K562 (cell line): ENCODE measurements at regions not wholly inside any gene's neighbourhood (a gene's known extent, or its start where the extent isn't known, plus 50 kb on each side); places are given as distances from the start of the nearest gene placed in this dataset.

ENCODE experiments used
- ATAC-seq: fragments of 200-7000 bp; cut with Tn5 transposase; 3 replicates; pipeline ENCODE4 v1.9.1; 2020; ENCODE audit warnings: moderate library complexity
- BruUV-seq: library from RNA; stranded (reverse); fragments of 400-500 nt; replicated peaks from 2 replicates; lab custom pipeline; 2021; lab: Mats Ljungman, UMichigan
- CTCF ChIA-PET: fragments of 300-600 bp; formaldehyde crosslinking; extraction: SDS; loops from one replicate; lab custom pipeline; 2021; ENCODE audit warnings: low intra/inter-chr PET ratio; lab: Yijun Ruan, JAX
- POLR2A ChIA-PET: fragments of 300-600, 350-650 bp; sonication (Branson Sonifier 250); formaldehyde crosslinking; extraction: SDS; loops from one replicate; lab custom pipeline; 2021; ENCODE audit warnings: antibody characterized with exemption, inconsistent platforms; lab: Yijun Ruan, JAX
- DNase-seq, 4 experiments: peaks; one replicate each; pipeline versions ENCODE4 v3.0.0 to v3.0.0-alpha.2; 2011 to 2018; ENCODE audit warnings: low spot score in 3 of 4, mixed read lengths in 3 of 4; ENCODE audit errors: extremely low read depth in 1 of 4
- FAIRE-seq: peaks from 2 replicates; lab custom pipeline; 2011; peaks lifted over from hg19 to GRCh38; lab: Jason Lieb, UNC
- H2AFZ ChIP-seq: 2 replicates; pipeline ENCODE4 v1.6.0; 2011; ENCODE audit warnings: low read depth, low read length, control low read depth, inconsistent platforms
- H3K27ac ChIP-seq: fragments of 200-600 bp; 3 replicates; pipeline ENCODE4 v1.8.0; 2011; ENCODE audit warnings: low read depth, mild to moderate bottlenecking, control low read depth, inconsistent platforms, low read length, moderate library complexity, mixed read lengths; ENCODE audit errors: extremely low read depth
- H3K27me3 ChIP-seq, 2 experiments: fragments of 300-600 bp in 1 of 2; 2 replicates in 1 of 2; 3 replicates in 1 of 2; pipeline versions ENCODE4 v1.6.0 to v1.8.0; 2011; ENCODE audit warnings: inconsistent platforms in 2 of 2, low read length in 2 of 2, mild to moderate bottlenecking in 1 of 2, mixed read lengths in 1 of 2, moderate library complexity in 1 of 2; ENCODE audit not compliant: control insufficient read depth in 2 of 2, insufficient read depth in 2 of 2
- H3K36me3 ChIP-seq: fragments of 300-600 bp; 3 replicates; pipeline ENCODE4 v1.8.0; 2011; ENCODE audit warnings: mild to moderate bottlenecking, low read length, inconsistent platforms; ENCODE audit not compliant: control insufficient read depth, insufficient read depth
- H3K4me1 ChIP-seq, 2 experiments: fragments of 200-600 bp in 1 of 2; replicated peaks in 1 of 2; 2 replicates in 1 of 2; 3 replicates in 1 of 2; pipeline versions ENCODE4 v1.5.1 to v1.8.0; 2011; ENCODE audit warnings: inconsistent platforms in 2 of 2, low read length in 2 of 2, mild to moderate bottlenecking in 1 of 2, mixed read lengths in 1 of 2, moderate library complexity in 1 of 2; ENCODE audit not compliant: control insufficient read depth in 2 of 2, insufficient read depth in 2 of 2
- H3K4me2 ChIP-seq: 2 replicates; pipeline ENCODE4 v1.6.1; 2011; ENCODE audit warnings: low read length, control low read depth, inconsistent platforms, mixed read lengths; ENCODE audit not compliant: insufficient read depth
- H3K4me3 ChIP-seq: fragments of 200-600 bp; sonication (generic), shearing (Covaris generic); 2 replicates; pipeline ENCODE4 v1.5.1; 2016; ENCODE audit warnings: control low read depth, inconsistent platforms
- H3K79me2 ChIP-seq: fragments of 200-600 bp; 3 replicates; pipeline ENCODE4 v1.8.0; 2011; ENCODE audit warnings: low read length, inconsistent platforms; ENCODE audit not compliant: control insufficient read depth, insufficient read depth
- H3K9ac ChIP-seq, 2 experiments: 2 replicates each; pipeline versions ENCODE4 v1.6.0 to v1.6.1; 2011; ENCODE audit warnings: low read depth in 2 of 2, low read length in 2 of 2, control low read depth in 1 of 2, inconsistent platforms in 1 of 2, mild to moderate bottlenecking in 1 of 2, mixed read lengths in 1 of 2; ENCODE audit not compliant: insufficient read depth in 1 of 2
- H3K9me1 ChIP-seq: one replicate; pipeline ENCODE4 v1.6.0; 2011; ENCODE audit warnings: inconsistent platforms, mild to moderate bottlenecking, low read length, moderate library complexity; ENCODE audit not compliant: control insufficient read depth, insufficient read depth
- H3K9me3 ChIP-seq: replicated peaks from 2 replicates; pipeline ENCODE4 v1.5.1; 2011; ENCODE audit warnings: low read depth, low read length, inconsistent platforms; ENCODE audit not compliant: control insufficient read depth, insufficient read depth
- H4K20me1 ChIP-seq: replicated peaks from 2 replicates; pipeline ENCODE4 v1.6.1; 2011; ENCODE audit warnings: low read length, inconsistent platforms, mixed read lengths; ENCODE audit not compliant: control insufficient read depth, insufficient read depth
- AFF4 ChIP-seq: sonication (generic); formaldehyde crosslinking; IDR thresholded peaks from 2 replicates; pipeline ENCODE4 v1.8.0; 2023; ENCODE audit warnings: mild to moderate bottlenecking, missing genetic modification reagents
- FOXJ3 ChIP-seq: sonication (generic); formaldehyde crosslinking; IDR thresholded peaks from 2 replicates; pipeline ENCODE4 v1.4.0; 2020; ENCODE audit warnings: mild to moderate bottlenecking, missing genetic modification reagents
- ILF3 ChIP-seq: fragments of 450-650 bp; IDR thresholded peaks from 2 replicates; pipeline ENCODE4 v1.6.1; 2018; ENCODE audit warnings: antibody characterized with exemption, mild to moderate bottlenecking, moderate library complexity, borderline replicate concordance
- KLF1 ChIP-seq: fragments of 450-650 bp; IDR thresholded peaks from 2 replicates; pipeline ENCODE4 v1.6.1; 2016; ENCODE audit warnings: missing genetic modification characterization, missing compliant biosample characterization
- MYBL2 ChIP-seq, 2 experiments: fragments of 450-650 bp in 1 of 2; sonication (generic) in 1 of 2; formaldehyde crosslinking in 1 of 2; IDR thresholded peaks; 2 replicates each; pipeline versions ENCODE4 v1.6.1 to v1.8.1; 2017 to 2022; ENCODE audit warnings: borderline replicate concordance in 1 of 2, inconsistent platforms in 1 of 2, low read depth in 1 of 2, mild to moderate bottlenecking in 1 of 2, missing genetic modification reagents in 1 of 2, moderate library complexity in 1 of 2
- NBN ChIP-seq: fragments of 450-650 bp; IDR thresholded peaks from 2 replicates; pipeline ENCODE4 v1.6.1; 2016; ENCODE audit warnings: low read depth, mild to moderate bottlenecking
- NKRF ChIP-seq: fragments of 450-650 bp; IDR thresholded peaks from 2 replicates; pipeline ENCODE4 v1.6.1; 2016; ENCODE audit warnings: borderline replicate concordance
- NR3C1 ChIP-seq: sonication (generic); formaldehyde crosslinking; IDR thresholded peaks from 2 replicates; pipeline ENCODE4 v1.8.1; 2022; ENCODE audit warnings: missing genetic modification reagents
- RBM22 ChIP-seq: fragments of 200-400 bp; formaldehyde crosslinking; IDR thresholded peaks from 2 replicates; pipeline ENCODE4 v1.6.1; 2018; ENCODE audit warnings: low read length, low read depth; ENCODE audit not compliant: poor library complexity, severe bottlenecking
- RFX5 ChIP-seq: IDR thresholded peaks from 2 replicates; pipeline ENCODE4 v1.6.1; 2011; ENCODE audit warnings: low read depth, mild to moderate bottlenecking, improper control_type of control experiment, low read length
- RUNX1 ChIP-seq: sonication (generic); IDR thresholded peaks from 2 replicates; pipeline ENCODE4 v1.6.1; 2016; ENCODE audit warnings: antibody characterized with exemption, low read depth
- SMAD4 ChIP-seq: fragments of 250-450 bp; sonication (Bioruptor Pico); conservative IDR thresholded peaks from 2 replicates; pipeline ENCODE4 v1.8.0; 2021; ENCODE audit warnings: inconsistent platforms, mild to moderate bottlenecking, moderate library complexity
- ZBED1 ChIP-seq: IDR thresholded peaks from 2 replicates; pipeline ENCODE4 v1.6.1; 2014
- ZBTB33 ChIP-seq: sonication (generic); formaldehyde crosslinking; IDR thresholded peaks from 2 replicates; pipeline ENCODE4 v1.8.1; 2023; ENCODE audit warnings: mild to moderate bottlenecking, missing genetic modification reagents
- in situ Hi-C: fragments of 300-500 bp; cut with MboI; formaldehyde crosslinking; loops from 4 replicates; pipeline ENCODE4 v1.15.0; 2018; ENCODE audit warnings: inconsistent platforms, mixed read lengths
- intact Hi-C: fragments of 100-400 bp; cut with micrococcal nuclease; formaldehyde crosslinking; loops from 2 replicates; pipeline ENCODE4 v1.14.2; 2022

- TF ChIP-seq FOXJ3 (CRISPR knock-in tag): no peak
Observed at GRCh38 chr5:163135849-163136248, 301.5 kb upstream of the CCNG1 start (continued).

- in situ Hi-C loops (no loop called here), intact Hi-C loops (no loop called here)
- POLR2A ChIA-PET: no interaction called here
Observed at GRCh38 chr5:163161512-163161911, 275.9 kb upstream of the CCNG1 start.

More at GRCh38 chr5:163161512-163161911, 275.9 kb upstream of the CCNG1 start:
- Histone ChIP-seq H3K9me1 (no peaks in the 10 kb centered on the region), H3K36me3 (no peaks in the 10 kb centered on the region), H3K4me3 (no peak overlapping the region), H3K4me2 (no peak overlapping the region), H3K27me3 (no peaks in the 10 kb centered on the region)
- DNase-seq: no peak
- BruUV-seq: no TSS peak
- no peak for TF ChIP-seq RUNX1
- TF ChIP-seq RBM22: no peak
- no peak for TF ChIP-seq ZBTB33
- TF ChIP-seq AFF4 (CRISPR knock-in tag): no peak
- no peak for TF ChIP-seq RFX5
- TF ChIP-seq SMAD4 (CRISPR knock-in tag): no peak
- TF ChIP-seq NBN: no peak
- TF ChIP-seq KLF1 (tag): no peak
- TF ChIP-seq ILF3: no peak
- TF ChIP-seq NKRF: no peak
- TF ChIP-seq MYBL2 (IDR thresholded peaks at IDR 0.05; ENCODE audit: low read depth): no peak
- TF ChIP-seq MYBL2 (CRISPR knock-in tag; IDR thresholded peaks at IDR 0.05; ENCODE audit: borderline replicate concordance): no peak
- TF ChIP-seq NR3C1: no peak
- TF ChIP-seq ZBED1: no peak
- TF ChIP-seq, all 486 proteins: peak for 0
- Histone ChIP-seq H3K9me3 (no peaks in the 10 kb centered on the region), H2AFZ (no peak overlapping the region), H3K27ac (no peak overlapping the region), H3K9ac (no peak overlapping the region), H3K4me1 (no peaks in the 10 kb centered on the region), H3K79me2 (no peaks in the 10 kb centered on the region), H4K20me1 (no peaks in the 10 kb centered on the region)
- no peak for FAIRE-seq
- ATAC-seq: no peak
- CTCF ChIA-PET: no interaction called here
